Activated CD4-positive, alpha-beta memory T cell treated with anti-CD3 and anti-CD28 coated beads, Interleukin-2, amount 10 ng/mL, durations not matched to agents 7 days and 5 days (primary cell): ENCODE measurements at regions not wholly inside any gene's neighbourhood (a gene's known extent, or its start where the extent isn't known, plus 50 kb on each side); places are given as distances from the start of the nearest gene placed in this dataset.
"Not testable (repeated sequence)": the region's sequence is repeated elsewhere in the genome, so short reads cannot be mapped to it uniquely, and the experiment has no call there.

Source experiments
- CTCF ChIA-PET: fragments of 350-600 bp; sonication (Branson Sonifier 250); formaldehyde crosslinking; loops from one replicate; lab custom pipeline; 2021; ENCODE audit warnings: antibody characterized with exemption, inconsistent platforms; lab: Charles Lee
- POLR2A ChIA-PET: fragments of 350-600 bp; sonication (Branson Sonifier 250); formaldehyde crosslinking; loops from one replicate; lab custom pipeline; 2021; ENCODE audit warnings: antibody characterized with exemption; lab: Charles Lee
- DNase-seq: peaks from one replicate; pipeline ENCODE4 v3.0.0-alpha.2; 2020
- H3K27ac Mint-ChIP-seq: one replicate; pipeline ENCODE4 v1.8.0; 2021; ENCODE audit warnings: mild to moderate bottlenecking, mixed read lengths
- H3K27me3 Mint-ChIP-seq: one replicate; pipeline ENCODE4 v1.8.0; 2021; ENCODE audit warnings: mixed read lengths
- H3K36me3 Mint-ChIP-seq: one replicate; pipeline ENCODE4 v1.8.0; 2021; ENCODE audit warnings: low read depth, mixed read lengths
- H3K4me1 Mint-ChIP-seq: one replicate; pipeline ENCODE4 v1.8.0; 2021; ENCODE audit warnings: mixed read lengths
- H3K4me3 Mint-ChIP-seq: one replicate; pipeline ENCODE4 v1.8.0; 2021; ENCODE audit warnings: mild to moderate bottlenecking, mixed read lengths
- H3K9me3 Mint-ChIP-seq: one replicate; pipeline ENCODE4 v1.8.0; 2021; ENCODE audit warnings: mixed read lengths

- peak; percentile 46 for DNase-seq
- H3K27me3 Mint-ChIP-seq, result no peaks in the 10 kb centered on the region
- H3K36me3 Mint-ChIP-seq, result no peaks in the 10 kb centered on the region
- no peak overlapping the region for H3K27ac Mint-ChIP-seq
- POLR2A ChIA-PET, result no interaction called here
- no peak overlapping the region for H3K4me3 Mint-ChIP-seq
- CTCF ChIA-PET, result interaction anchor here (0.7 to 2.9 kb wide), 7 partner anchors 9 to 893 kb away, joined by 3 to 12 read pairs (median 4); no protein-coding TSS in a partner anchor
- peaks cover 8% of the 10 kb centered on the region for H3K4me1 Mint-ChIP-seq
- H3K9me3 Mint-ChIP-seq, result no peaks in the 10 kb centered on the region
Observed at GRCh38 chrX:45515262-45516215, 314.9 kb upstream of the DIPK2B start.

DNA sequence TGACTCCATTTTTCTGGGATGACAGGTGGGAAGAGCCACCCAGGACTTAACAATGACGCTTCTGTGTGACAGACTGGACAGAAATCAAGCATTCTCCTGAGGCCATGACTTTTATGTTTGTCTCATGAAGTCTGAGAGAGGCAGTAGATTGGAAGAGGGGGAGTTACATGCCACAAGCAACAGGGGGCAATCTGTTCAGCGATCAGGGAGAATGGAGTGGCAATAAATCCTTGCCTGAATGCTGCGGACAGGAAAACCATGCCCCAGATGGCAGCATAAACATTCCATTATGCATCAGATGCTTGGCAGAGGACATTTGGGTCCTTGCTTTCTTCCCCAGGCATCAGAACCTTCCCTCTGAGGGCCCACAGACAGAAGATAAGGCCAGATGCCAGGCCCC, 312.4 kb upstream of the DIPK2B start:
- ChIA-PET POLR2A (no interaction called here), CTCF (no interaction called here)
- no peak overlapping the region for H3K27ac Mint-ChIP-seq
- H3K4me3 Mint-ChIP-seq, result no peak overlapping the region
- no peaks in the 10 kb centered on the region for H3K27me3 Mint-ChIP-seq
- no peak for DNase-seq
- no peaks in the 10 kb centered on the region for H3K36me3 Mint-ChIP-seq
- H3K9me3 Mint-ChIP-seq, result no peaks in the 10 kb centered on the region
- H3K4me1 Mint-ChIP-seq, result peaks cover 8% of the 10 kb centered on the region

DNA sequence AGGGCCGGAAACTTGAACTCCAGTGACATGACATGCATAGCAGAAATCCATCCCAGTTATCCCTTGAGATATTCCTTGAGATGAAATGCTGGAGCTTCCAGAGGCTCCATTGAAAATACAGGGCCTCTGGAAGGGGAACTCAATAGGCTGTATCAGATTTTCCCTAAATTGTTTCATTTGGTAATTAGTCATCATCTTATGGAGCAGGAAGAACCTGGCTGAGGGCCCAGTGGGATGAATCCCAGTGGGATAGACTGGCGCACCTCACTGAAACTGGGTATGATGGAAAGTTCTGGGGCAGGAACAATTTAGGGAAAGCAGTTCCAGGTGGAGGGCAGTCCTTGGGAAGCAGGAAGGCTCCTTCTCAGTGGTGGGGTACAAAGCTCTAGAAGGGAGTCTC, 307.8 kb upstream of the DIPK2B start:
- H3K9me3 Mint-ChIP-seq, result no peaks in the 10 kb centered on the region
- no peak for DNase-seq
- H3K4me3 Mint-ChIP-seq, result no peak overlapping the region
- CTCF ChIA-PET, result no interaction called here
- H3K27me3 Mint-ChIP-seq, result no peaks in the 10 kb centered on the region
- peaks cover 6% of the 10 kb centered on the region for H3K4me1 Mint-ChIP-seq
- no peak overlapping the region for H3K27ac Mint-ChIP-seq
- H3K36me3 Mint-ChIP-seq, result no peaks in the 10 kb centered on the region
- POLR2A ChIA-PET, result no interaction called here

DNA sequence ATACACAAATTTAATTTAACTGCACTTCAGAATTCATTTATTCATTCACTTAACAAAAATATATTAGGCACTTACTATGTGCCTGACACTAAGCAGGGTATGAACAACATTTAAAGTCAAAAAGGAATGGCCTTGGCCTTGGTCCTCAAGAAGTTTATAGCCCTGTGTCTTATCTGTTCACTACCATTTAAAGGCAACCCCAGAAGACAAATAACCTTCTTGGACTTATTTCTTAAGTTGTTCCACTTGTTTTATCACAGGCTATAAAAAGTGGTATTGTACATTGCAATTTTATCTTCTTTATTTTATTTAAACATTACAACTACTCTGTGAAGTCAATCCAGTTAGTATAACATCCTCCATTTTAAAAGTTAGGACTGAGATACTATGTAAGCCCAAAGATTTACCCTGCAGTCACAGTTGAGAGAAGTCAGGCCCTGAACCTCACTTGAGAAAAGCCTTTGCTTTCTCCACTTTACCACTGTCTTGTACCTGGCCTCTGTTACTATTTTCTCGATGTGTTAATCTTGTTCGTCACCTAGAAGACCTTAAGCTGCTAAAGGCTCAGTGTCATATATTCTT, 305.6 kb upstream of the DIPK2B start:
- peaks cover 6% of the 10 kb centered on the region for H3K4me1 Mint-ChIP-seq
- ChIA-PET CTCF (no interaction called here), POLR2A (no interaction called here)
- H3K9me3 Mint-ChIP-seq, result no peaks in the 10 kb centered on the region
- no peaks in the 10 kb centered on the region for H3K36me3 Mint-ChIP-seq
- H3K27me3 Mint-ChIP-seq, result no peaks in the 10 kb centered on the region
- DNase-seq, result no peak
- H3K4me3 Mint-ChIP-seq, result no peak overlapping the region
- H3K27ac Mint-ChIP-seq, result no peak overlapping the region

GRCh38 chrX:45505214-45505613, 304.5 kb upstream of the DIPK2B start:
- H3K9me3 Mint-ChIP-seq, result no peaks in the 10 kb centered on the region
- no peaks in the 10 kb centered on the region for H3K36me3 Mint-ChIP-seq
- ChIA-PET POLR2A (no interaction called here), CTCF (no interaction called here)
- peaks cover 6% of the 10 kb centered on the region for H3K4me1 Mint-ChIP-seq
- no peak overlapping the region for H3K27ac Mint-ChIP-seq
- H3K27me3 Mint-ChIP-seq, result no peaks in the 10 kb centered on the region
- H3K4me3 Mint-ChIP-seq, result no peak overlapping the region
- DNase-seq, result no peak

- POLR2A ChIA-PET, CTCF ChIA-PET, H3K9me3 Mint-ChIP-seq, H3K36me3 Mint-ChIP-seq, DNase-seq, H3K27me3 Mint-ChIP-seq, H3K27ac Mint-ChIP-seq, H3K4me3 Mint-ChIP-seq, H3K4me1 Mint-ChIP-seq: not testable (repeated sequence)
Observed at GRCh38 chrX:45503787-45504362, 303.2 kb upstream of the DIPK2B start.

DNA sequence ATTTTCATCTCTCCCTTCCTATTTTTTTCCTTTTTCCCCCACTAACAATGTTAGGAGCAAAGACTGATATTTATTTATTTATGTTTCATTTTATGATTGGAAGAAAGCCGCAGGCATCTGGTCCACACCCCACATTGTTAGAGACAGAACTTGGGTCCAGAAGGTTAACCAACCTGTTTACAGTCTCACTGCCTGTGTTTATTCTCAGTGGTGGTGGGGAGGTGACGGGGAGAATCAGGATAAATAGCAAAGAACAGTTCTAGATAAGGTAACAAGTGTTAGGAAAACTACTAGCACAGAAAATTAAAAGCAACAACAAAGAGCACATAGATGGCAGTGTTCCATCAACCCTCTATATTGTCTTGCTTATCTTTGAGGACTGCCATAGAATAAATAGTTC, 301.7 kb upstream of the DIPK2B start:
- no peak for DNase-seq
- ChIA-PET POLR2A (no interaction called here), CTCF (no interaction called here)
- Mint-ChIP-seq H3K4me3 (no peak overlapping the region), H3K36me3 (no peaks in the 10 kb centered on the region), H3K27ac (no peak overlapping the region), H3K9me3 (no peaks in the 10 kb centered on the region), H3K27me3 (peaks cover 5% of the 10 kb centered on the region), H3K4me1 (peaks cover 6% of the 10 kb centered on the region)

GRCh38 chrX:45497290-45497689, 296.6 kb upstream of the DIPK2B start:
- Mint-ChIP-seq H3K9me3 (no peaks in the 10 kb centered on the region), H3K27ac (no peak overlapping the region), H3K36me3 (no peaks in the 10 kb centered on the region), H3K4me1 (no peaks in the 10 kb centered on the region), H3K27me3 (peaks cover 5% of the 10 kb centered on the region), H3K4me3 (no peak overlapping the region)
- DNase-seq, result no peak
- CTCF ChIA-PET, result no interaction called here
- POLR2A ChIA-PET, result no interaction called here

- Mint-ChIP-seq H3K36me3 (no peaks in the 10 kb centered on the region), H3K27me3 (no peaks in the 10 kb centered on the region), H3K4me3 (no peak overlapping the region), H3K27ac (no peak overlapping the region), H3K9me3 (no peaks in the 10 kb centered on the region), H3K4me1 (no peaks in the 10 kb centered on the region)
- ChIA-PET CTCF (no interaction called here), POLR2A (no interaction called here)
- no peak for DNase-seq
Observed at GRCh38 chrX:45485719-45486118, 285.0 kb upstream of the DIPK2B start.

- no peak for DNase-seq
- H3K27me3 Mint-ChIP-seq, result no peaks in the 10 kb centered on the region
- H3K9me3 Mint-ChIP-seq, result no peaks in the 10 kb centered on the region
- no peak overlapping the region for H3K27ac Mint-ChIP-seq
- H3K4me1 Mint-ChIP-seq, result no peaks in the 10 kb centered on the region
- CTCF ChIA-PET, result no interaction called here
- H3K36me3 Mint-ChIP-seq, result no peaks in the 10 kb centered on the region
- POLR2A ChIA-PET, result no interaction called here
- H3K4me3 Mint-ChIP-seq, result no peak overlapping the region
Observed at GRCh38 chrX:45479835-45480422, 279.3 kb upstream of the DIPK2B start.

DNA sequence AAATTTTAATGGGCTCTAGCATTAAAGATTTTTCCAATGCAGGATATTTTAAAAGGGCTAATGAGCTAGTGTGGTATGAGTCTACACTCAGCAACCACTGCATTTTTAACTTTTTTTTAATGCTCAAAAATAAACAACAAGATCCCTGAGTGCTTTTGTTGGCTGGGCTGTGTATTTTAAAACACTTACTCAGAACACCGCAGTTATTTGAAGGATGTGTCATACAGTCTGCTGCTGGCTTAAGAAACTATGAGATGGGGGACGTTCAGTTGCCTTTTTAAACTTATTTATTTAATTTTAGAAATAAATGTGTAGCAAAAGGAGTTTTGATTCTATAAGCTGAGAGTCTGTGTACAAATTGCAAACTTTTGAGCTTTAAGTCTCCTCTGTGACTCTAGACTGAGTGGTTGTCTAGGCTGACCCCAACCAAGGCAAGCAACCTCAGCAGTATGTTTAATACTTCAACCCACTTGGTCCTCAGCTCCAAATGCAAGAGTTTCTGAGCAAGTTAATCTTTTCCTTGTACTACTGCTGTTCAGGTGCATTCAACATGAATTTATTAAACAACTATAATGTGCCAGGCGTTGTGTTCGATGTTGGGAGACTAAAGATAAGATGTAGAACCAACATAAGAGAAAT, 278.6 kb upstream of the DIPK2B start:
- ChIA-PET CTCF (no interaction called here), POLR2A (no interaction called here)
- Mint-ChIP-seq H3K27ac (no peak overlapping the region), H3K9me3 (no peaks in the 10 kb centered on the region), H3K27me3 (no peaks in the 10 kb centered on the region), H3K4me3 (no peak overlapping the region), H3K36me3 (no peaks in the 10 kb centered on the region), H3K4me1 (no peaks in the 10 kb centered on the region)
- DNase-seq, result no peak

GRCh38 chrX:45472968-45473367, 272.3 kb upstream of the DIPK2B start:
- no peaks in the 10 kb centered on the region for H3K36me3 Mint-ChIP-seq
- no peak for DNase-seq
- ChIA-PET POLR2A (no interaction called here), CTCF (no interaction called here)
- no peak overlapping the region for H3K27ac Mint-ChIP-seq
- H3K4me1 Mint-ChIP-seq, result no peaks in the 10 kb centered on the region
- H3K27me3 Mint-ChIP-seq, result no peaks in the 10 kb centered on the region
- H3K4me3 Mint-ChIP-seq, result no peak overlapping the region
- H3K9me3 Mint-ChIP-seq, result peaks cover 3% of the 10 kb centered on the region

DNA sequence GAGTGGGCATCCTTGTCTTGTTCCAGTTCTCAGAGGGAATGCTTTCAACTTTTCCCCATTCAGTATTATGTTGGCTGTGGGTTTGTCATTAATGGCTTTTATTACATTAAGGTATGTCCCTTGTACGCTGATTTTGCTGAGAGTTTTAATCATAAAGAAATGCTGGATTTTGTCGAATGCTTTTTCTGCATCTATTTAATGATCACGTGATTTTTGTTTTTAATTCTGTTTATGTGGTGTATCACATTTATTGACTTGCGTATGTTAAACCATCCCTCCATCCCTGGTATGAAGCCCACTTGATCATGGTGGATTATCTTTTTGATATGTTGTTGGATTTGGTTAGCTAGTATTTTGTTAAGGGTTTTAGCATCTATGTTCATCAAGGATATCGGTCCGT, 266.9 kb upstream of the DIPK2B start:
- H3K4me1 Mint-ChIP-seq, H3K4me3 Mint-ChIP-seq, H3K27ac Mint-ChIP-seq, DNase-seq, H3K27me3 Mint-ChIP-seq, POLR2A ChIA-PET, H3K36me3 Mint-ChIP-seq, CTCF ChIA-PET: not testable (repeated sequence)
- peaks cover 12% of the 10 kb centered on the region for H3K9me3 Mint-ChIP-seq
